ENCODE measurements at regions not wholly inside any gene's neighbourhood (a gene's known extent, or its start where the extent isn't known, plus 50 kb on each side); places are given as distances from the start of the nearest gene placed in this dataset.

DNA sequence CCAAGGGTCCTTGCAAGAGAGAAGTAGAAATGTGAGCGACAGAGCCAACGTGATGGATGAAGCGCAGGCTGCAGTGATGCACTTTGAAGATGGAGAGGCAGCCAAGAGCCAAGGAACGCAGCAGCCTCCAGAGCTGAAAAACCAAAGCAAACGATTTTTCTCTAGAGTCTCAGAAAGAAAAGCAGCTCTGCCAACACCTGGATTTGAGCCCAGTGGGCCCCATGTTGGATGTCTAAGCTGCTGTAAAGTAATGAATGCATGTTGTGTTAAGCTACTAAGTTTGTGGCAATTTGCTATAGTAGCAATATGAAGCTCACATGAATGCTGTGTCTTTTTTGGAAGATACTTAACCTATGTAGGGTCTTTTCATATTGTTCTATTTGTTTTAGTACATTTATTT is 894.3 kb downstream of the EFNB2 start:
- DNase-seq = no peak

DNA sequence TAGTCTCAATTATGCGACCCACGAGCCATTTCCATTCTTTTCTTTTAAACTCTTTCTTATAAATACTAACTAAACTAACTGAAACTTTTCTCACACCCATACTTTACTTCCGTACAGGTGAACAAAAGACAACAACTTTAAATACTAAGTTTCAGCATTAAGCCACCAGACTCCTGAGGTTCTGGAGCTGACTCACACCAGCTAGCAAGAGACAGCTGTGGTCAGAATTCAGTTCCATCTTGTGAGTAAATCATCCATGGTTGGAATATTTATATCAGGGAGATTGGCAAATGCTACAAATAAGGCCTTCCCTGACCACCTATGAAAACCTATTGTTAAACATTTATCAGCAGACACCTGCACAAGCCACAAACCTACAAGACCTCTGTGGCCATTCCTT is 897.0 kb downstream of the EFNB2 start:
- DNase-seq = no peak

DNA sequence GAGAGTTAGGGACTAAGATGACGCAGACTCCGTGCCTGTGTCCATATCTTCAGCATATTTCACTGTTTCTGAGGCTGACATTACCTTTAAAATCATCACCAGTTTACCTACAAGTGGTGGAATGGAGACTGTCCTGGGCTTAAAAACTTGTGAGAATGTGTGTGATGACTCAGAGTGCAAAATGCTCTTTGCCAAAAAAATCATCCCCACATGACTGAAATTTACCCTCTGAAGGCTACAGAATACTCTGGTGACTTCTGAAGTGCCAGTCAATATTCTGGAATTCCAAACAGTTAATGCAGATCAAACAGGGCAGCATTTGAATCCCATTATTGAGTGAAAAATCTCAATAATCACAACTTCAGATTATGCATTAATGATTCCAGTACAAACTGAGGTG is 901.4 kb downstream of the EFNB2 start:
- DNase-seq = no peak

DNA sequence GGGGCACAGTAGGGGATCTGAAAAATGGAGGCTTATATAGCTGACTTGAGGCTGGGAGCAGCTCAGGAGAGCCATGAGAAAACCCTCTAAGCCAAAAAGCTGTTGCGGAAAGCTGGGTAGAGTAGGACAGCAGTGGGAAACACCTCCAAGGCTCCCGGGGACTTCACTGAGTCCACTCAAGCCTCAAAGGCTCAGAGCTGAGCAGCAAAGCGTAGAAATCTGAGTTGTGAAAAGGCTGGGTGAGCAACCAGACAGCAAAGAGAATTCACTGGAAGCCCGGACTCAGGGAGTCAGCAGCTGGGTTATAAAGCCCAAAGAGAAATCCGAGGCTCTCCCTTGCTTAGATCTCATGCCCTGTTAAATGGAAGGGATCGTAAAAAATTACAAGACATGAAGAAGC is 905.0 kb downstream of the EFNB2 start:
- no peak for DNase-seq

DNA sequence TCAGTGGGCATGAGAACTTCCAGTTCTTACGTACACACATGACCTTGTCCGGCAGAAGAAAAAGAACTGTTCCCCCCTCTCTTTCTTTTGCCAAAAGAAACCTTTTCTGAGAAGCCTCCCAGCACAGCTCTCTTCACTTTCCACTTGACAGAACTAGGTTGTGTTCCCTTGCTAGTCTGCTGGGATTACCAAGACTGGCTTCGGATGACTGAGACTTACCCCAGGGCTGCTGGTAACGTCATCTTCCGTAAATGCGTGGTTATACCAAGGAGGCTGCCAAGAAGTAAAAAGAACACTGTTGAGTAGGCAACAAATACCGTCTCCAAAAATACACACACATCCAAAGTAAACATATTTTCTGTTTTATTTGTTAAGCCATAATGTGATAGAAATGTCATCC is 908.2 kb downstream of the EFNB2 start:
- DNase-seq = no peak

DNA sequence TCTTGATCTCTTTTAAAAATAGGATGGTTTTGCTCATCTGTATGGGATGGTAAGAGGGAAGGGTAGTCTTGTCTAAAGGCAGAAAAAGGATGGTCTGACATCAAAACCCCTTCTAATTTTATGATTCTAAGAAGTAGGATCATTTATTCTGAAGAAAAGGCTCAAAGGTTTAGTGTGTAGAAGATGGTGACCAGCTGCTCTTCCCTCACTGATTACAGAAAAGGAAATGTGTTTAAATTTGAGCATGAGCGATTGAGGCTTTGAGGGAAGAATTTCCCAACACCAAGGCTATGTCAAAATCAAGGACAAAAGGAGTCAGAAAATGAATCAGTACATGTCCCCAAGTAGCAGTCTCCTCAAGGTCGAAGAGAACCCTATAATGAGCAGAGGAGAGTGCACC is 909.8 kb downstream of the EFNB2 start:
- no peak for DNase-seq

DNA sequence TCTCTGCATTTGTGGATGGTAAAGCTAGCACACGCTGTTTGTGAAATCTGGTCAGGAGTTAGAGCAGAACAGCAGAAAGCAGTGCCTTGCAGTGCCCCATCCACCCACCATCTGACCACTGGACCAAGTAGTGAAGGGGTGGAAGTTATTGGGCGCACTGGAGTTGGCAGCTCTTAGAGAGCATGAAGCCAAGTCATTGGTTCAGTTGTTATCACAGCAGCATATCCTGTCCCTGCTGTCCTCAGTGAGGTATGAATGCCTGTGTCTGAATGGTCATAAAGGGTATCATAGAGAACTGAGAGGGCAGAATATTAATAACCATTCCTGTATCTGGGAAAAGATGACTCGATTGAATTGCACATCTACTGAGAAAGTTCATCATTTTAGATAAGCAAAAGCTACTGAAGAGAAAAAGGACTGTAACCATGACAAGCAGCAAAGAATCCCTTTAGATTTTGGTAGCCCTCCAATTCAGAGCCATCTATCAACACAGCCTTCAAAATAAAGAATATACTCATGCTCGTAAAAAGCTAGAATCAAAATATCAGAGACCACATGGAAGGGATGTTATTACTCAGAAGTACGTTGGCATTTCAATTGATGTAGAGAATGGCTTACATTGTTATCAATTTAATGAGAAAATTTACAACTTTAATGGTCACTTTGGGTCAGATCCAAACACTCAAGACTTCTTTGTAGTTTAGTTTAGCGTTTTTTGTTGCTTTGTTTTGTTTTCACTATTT is 919.0 kb downstream of the EFNB2 start:
- DNase-seq = no peak

DNA sequence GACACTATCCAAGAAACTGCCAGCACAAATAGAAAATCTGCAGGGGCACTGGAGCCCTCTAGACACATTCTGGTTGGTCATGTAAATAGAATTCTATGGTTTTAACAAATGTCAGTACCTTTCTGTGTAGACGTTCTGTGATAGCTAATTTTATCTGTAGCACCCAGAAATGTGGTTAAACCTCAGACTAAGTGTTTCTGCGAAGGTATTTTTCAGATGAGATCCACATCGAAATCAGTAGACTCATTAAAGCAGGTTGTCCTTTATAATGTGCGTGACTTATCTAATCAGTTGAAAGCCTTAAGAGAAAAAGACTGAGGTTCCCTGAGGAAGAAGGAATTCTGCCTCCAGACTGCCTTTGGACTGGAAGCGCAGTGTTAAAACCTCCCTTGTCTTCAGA is 922.9 kb downstream of the EFNB2 start:
- DNase-seq = no peak

DNA sequence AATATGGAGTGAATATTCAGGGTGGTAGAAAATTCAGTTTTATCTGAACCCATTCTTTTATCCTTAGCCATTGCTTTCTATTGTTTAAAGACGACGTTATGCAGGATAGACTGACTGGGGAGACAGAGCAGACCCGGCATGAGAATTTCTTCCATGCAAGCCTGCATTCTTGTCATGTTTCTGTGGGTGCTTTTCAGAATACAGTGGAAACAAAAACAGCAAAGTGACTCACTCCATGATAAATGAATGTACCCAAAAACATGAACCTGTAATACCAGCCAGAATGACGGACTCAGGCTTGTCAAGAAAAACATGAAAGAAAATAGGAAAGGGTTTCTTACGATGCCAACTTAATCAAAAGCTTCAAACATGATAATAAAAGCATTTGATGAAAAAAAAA is 924.0 kb downstream of the EFNB2 start:
- DNase-seq = no peak

DNA sequence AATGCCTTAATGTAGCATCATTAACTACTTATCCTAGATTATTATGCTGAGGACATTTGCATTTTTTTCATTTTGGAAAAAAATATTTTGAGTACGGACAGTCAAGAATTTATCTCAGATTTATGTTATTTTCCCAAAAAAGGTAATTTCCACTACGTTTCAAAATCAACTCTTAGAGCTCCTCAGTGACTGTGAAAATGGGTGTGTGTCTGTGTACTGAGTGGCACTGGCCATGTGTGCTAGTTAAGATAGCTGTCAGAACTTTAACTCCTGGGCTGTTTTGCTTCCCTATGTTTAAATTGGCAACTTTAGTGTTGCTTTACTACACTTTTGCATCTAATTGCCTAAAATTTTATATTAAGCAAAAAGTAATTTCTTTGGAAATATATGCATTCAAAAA is 927.4 kb downstream of the EFNB2 start:
- DNase-seq = no peak

DNA sequence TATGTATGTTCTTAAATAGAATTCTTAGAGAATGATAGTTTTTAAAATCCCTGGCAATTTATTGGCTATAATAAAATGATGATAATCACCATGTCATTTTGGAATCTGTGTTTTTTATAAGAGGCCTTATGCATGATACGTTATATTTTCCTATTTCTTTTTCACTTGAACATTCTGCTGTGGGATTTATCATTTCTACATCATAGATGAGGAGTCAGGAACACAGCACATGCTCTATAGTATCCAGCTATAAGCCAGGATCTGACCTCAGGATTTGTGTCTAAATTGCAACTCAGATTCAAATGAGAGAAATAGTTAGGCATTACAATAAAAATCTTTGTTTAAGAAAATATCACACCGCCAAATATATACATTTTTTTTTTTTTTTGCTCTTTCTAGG is 928.0 kb downstream of the EFNB2 start:
- no peak for DNase-seq

DNA sequence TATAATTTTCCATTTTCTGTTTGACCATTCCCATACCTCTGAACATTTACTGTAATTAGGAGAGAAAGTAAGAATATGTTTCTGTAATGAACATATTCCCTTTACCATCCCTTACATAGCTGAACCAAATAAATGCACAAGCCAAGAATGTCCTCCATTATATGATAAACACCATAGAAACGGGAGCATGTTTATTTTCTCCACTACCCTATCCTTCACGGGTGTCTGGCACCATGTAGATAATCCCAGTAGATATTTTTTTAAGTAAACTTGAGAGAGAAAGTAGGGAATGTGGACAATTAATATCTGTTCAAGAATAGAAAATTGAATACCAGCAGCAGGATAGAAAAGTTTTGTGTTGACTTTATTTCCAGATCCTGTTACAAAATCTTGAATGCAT is 928.4 kb downstream of the EFNB2 start:
- DNase-seq = no peak

DNA sequence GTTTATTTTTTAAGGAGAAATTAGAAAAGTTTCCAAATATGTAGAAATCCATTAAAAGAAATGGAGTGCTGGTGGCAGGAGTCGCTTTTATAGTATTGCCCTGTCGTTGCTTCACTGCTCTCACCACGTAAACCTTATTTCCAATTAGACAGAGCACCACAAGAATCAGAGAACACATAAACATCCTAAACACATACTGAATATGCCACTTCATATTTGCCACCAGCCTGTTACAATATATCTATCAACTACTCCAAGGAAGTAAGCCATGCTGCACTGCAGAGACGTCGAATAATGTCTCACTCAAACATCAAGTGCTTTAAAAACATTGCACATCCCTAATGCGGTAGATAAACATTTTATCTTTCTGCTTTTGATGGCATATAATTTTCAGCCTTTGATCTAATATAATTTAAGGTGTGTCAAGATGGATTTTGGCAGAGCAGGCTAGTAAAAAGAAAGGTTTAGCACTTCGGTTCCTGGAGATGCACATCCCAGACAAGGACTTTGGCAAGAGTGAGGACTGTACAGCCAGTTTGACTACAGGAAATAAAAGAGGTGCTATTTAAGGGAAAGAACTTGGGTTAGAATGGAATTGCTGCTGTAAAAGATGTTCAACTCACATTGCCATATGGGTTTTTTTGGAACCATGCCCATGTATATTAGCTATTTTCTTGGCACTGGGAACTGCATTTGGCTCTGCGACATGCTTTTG is 932.3 kb downstream of the EFNB2 start:
- DNase-seq = no peak

DNA sequence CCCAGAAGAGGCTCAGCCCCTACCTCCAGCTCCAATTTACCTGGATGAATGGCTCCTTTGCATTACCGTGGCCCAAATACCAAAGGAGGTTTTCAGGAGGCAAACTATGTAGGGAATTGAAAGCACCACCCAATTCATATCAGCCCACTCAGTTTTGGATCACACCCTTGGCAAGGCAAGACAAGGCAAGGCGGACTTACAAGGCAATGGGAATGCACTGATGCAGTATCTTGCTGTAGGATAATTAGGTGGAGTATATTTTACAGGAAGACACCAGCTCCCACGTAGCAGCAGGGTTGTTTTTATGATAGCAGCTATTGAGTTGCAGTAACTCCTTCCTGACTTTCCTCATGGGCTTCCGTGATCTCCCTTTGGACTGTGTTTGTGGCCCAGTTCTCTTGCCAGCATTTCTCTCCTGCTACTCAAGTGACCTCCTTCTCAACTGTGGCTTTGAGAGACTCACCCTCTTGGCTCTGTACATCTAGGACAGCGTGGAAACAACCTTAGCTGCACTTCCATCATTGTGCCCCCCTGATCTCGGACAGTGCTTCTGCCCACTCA is 935.9 kb downstream of the EFNB2 start:
- no peak for DNase-seq

DNA sequence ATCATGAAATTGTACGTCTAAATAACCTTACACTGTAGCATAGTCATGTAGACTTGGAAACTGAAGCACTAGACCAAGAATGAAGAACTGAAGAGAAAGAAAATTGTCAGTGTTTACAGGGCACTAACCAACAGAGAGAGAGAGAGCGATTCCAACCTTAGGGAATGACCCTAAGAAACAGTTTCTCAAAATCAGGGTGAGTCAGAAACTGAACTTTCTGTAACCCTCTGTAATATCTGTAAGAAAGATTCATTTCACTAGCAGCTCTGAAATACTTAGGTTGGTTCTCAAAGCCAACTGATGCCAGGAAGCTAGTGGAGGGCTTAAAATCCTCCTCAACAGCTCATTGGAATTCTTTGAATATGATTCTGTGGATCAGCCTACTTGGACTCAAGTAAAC is 936.9 kb downstream of the EFNB2 start:
- DNase-seq = no peak

DNA sequence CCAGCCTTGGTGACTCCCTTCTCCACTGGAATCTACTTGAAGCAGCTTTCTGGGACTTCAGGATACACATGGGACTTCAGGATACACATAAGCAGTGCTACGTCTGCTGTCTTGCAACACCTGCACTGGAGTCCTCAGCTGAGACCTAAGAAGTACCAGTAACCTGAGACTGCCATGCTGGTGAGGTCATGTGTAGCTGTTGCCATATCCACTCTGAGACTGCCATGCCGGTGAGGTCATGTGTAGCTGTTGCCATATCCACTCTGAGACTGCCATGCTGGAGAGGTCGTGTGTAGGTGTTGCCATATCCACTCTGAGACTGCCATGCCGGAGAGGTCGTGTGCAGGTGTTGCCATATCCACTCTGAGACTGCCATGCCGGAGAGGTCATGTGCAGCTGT is 937.9 kb downstream of the EFNB2 start:
- DNase-seq = no peak

DNA sequence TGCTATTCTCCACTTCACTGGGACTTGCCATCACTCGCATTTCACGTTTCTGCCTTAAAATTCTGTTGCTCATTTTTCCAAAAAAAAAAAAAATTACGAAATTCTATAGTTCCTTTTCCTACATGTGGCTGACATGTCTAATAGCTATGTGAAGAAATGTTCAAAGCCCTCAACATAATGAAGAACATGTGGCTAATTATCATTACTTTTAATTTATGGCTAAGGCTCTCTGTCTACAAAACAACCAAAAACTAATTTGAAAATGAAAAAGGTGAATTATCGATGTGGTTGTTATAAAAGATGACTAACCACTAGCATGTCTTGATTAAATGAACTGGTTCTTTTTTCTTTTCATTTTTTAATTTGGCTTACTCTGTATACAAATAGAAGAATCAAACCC is 940.0 kb downstream of the EFNB2 start:
- DNase-seq = no peak

DNA sequence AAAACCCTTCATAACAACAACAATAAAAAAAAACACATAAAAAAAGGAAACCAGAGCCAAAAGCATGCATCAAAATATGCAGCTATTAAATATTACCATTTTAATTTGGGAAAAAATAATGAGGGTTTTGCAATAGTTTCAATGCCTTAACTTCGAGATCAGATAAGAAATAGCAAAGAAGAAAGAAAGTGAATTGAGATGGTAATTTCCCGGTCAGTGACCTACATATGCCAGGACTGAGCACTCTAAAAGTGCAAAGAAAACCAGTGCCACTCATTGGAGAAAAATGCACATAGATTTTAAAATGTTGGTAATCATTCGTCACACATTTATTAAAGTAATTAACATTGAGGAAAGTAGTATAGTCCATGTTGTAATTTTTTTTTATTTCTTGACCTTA is 944.2 kb downstream of the EFNB2 start:
- no peak for DNase-seq

DNA sequence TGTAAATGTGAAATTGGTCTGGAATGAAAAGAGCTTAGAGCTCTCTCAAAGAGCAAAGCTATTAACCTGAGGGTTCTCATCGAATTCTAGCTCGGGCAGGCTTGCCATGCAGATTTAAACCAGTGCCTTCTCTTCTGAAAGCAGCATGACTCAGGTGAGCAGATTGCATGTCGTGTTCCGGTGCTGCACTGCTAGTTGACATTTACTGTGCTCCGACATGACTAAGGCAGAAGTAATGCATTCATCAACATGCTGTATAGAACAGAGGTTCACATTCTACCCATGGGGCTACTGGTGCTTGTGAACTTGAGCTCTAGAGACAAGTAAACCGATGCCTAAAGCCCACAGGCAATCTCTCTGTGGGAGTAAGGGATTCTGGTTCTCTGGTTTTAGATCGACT is 947.7 kb downstream of the EFNB2 start:
- DNase-seq = no peak

DNA sequence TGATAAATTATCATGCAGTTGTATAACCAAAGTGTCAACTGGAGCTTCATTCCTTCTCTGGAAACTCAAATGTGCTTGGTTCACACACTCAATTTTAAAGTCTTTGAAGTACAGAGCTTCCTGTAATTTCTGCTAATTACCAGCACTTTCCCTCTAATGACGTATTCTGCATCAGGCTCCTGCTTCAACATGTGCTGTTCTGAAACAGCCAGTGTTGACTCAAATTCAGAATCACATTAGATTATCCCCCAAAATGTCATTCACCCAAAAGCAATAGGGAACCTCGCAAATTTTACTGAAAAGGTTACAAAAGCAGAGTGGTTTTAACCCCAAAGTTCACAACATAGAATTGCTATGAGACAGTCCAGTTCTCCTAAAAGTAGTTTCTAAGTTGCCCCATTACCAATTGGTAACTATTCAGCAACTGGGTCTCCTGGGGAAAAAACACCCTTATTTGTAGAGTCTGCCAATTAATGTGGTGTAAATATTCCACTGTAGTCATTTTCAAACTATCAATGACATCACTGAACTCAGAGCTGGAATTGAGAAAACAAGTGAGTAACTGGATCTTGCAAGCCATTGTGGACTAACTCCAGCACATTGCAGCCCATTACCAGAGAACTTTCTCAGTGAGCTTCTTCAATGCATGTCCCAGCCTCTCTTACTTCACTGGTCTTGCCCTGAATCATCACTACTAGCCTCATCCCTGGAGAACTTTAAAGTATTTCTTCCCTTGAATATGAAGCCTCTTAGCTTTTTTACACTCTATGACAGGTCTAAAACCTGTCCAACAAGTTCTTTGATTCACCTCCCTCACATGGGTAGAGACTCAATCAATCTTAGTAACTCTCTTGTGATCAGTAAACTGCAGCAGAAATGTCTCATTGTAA is 955.4 kb downstream of the EFNB2 start:
- DNase-seq = no peak

DNA sequence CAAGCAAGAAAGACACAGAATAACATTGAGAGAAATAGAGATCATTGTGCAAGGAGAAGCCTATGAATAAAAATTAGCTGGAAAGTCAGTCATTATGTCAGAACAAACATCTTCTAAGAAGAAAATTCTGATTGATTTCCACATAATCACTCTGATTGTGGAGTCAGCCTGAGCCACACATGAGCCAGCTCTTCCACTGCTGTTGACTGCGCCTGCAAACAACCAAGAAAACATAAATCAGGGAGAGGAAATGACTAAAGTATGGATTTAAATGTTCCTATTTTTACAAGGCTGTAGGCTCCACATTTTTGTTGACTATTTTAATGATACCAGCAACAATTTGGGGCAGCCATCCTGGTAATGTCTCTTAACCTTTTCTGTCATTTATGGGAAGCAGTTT is 962.3 kb downstream of the EFNB2 start:
- no peak for DNase-seq

DNA sequence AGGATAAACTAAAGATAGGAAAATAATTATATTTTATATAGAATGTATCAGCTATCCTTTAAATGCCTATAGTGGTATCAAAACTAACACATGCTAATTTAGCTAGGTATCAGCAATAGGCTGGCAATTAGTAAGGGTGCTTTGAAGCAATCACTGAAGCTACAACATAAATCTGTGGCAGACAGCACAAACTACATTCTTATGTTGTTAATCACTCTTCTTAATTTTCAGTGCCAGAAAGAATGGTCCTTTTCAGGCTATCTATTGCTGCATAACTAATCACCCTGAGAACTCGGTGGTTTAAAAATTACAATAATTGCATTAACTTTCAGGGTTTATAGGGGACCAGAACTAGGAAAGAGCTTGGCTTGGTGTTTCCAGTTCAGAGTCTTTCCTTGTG is 963.1 kb downstream of the EFNB2 start:
- no peak for DNase-seq

DNA sequence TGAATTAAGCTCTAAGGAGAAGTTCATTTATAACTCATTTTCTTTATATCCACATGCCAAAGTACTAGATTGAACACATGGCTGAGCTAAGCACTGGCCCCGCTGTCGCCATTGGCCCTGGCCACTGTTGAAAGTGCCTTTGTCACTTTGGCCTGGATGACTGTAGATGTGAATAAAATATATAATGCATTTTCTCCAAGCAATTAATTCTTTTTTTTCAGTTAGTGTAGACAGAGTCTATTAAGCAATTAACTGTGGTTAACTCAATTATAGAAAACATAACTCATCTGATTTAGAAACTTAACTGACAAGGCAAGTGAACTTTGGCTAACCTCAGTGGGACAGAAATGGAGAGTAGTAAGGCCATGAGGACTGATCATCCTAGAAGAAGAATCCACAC is 965.6 kb downstream of the EFNB2 start:
- no peak for DNase-seq
